Neural cell (in vitro differentiated cells): ENCODE measurements at regions not wholly inside any gene's neighbourhood (a gene's known extent, or its start where the extent isn't known, plus 50 kb on each side); places are given as distances from the start of the nearest gene placed in this dataset.
A peak's percentile ranks its signal among the peaks of the same experiment; 100 is the strongest.

Experiments used
- H2AFZ ChIP-seq: fragments of 200-600, 300-800 bp; sonication (generic), shearing (Covaris generic); 2 replicates; pipeline ENCODE4 v1.6.0; 2014; ENCODE audit warnings: low read depth, mild to moderate bottlenecking, antibody characterized with exemption, low read length, moderate library complexity
- H3F3A ChIP-seq: fragments of 200-600 bp; shearing (Covaris generic); 2 replicates; pipeline ENCODE4 v1.6.1; 2016; ENCODE audit warnings: mild to moderate bottlenecking, moderate library complexity, mixed read lengths, antibody characterized with exemption, low read length; ENCODE audit not compliant: insufficient read depth, poor library complexity, severe bottlenecking
- H3K27ac ChIP-seq: fragments of 200-600, 300-800 bp; sonication (generic), shearing (Covaris generic); 2 replicates; pipeline ENCODE4 v1.5.1; 2014; ENCODE audit warnings: mild to moderate bottlenecking, low read length, moderate library complexity
- H3K27me3 ChIP-seq: fragments of 300-800, 200-600 bp; sonication (generic), shearing (Covaris generic); 2 replicates; pipeline ENCODE4 v1.6.0; 2014; ENCODE audit warnings: mild to moderate bottlenecking, low read depth, low read length, moderate library complexity; ENCODE audit not compliant: insufficient read depth
- H3K36me3 ChIP-seq: fragments of 300-800, 200-600 bp; sonication (generic), shearing (Covaris generic); 2 replicates; pipeline ENCODE4 v1.5.1; 2014; ENCODE audit warnings: mild to moderate bottlenecking, antibody characterized with exemption, low read length, moderate library complexity; ENCODE audit not compliant: insufficient read depth
- H3K4me2 ChIP-seq: fragments of 300-800, 200-600 bp; sonication (generic), shearing (Covaris generic); 2 replicates; pipeline ENCODE4 v1.6.0; 2014; ENCODE audit warnings: mild to moderate bottlenecking, low read length
- H3K4me3 ChIP-seq: fragments of 300-800, 200-600 bp; sonication (generic), shearing (Covaris generic); 2 replicates; pipeline ENCODE4 v1.5.1; 2014; ENCODE audit warnings: mild to moderate bottlenecking, low read length, moderate library complexity
- H3K79me2 ChIP-seq: fragments of 200-600 bp; shearing (Covaris generic); replicated peaks from 2 replicates; pipeline ENCODE4 v1.6.0; 2014; ENCODE audit warnings: mild to moderate bottlenecking, low read length, moderate library complexity; ENCODE audit not compliant: insufficient read depth
- H3K9ac ChIP-seq: fragments of 300-800, 200-600 bp; sonication (generic), shearing (Covaris generic); 2 replicates; pipeline ENCODE4 v1.6.1; 2016; ENCODE audit warnings: mild to moderate bottlenecking, low read length, mixed read lengths
- H3K9me2 ChIP-seq: fragments of 200-600 bp; shearing (Covaris generic); 2 replicates; pipeline ENCODE4 v1.6.1; 2016; ENCODE audit warnings: mild to moderate bottlenecking, low read length, mixed read lengths; ENCODE audit not compliant: insufficient read depth
- H3K9me3 ChIP-seq: fragments of 200-600, 300-800 bp; sonication (generic), shearing (Covaris generic); 2 replicates; pipeline ENCODE4 v1.6.1; 2016; ENCODE audit warnings: mild to moderate bottlenecking, mixed run types, low read length, moderate library complexity, mixed read lengths
- H4K20me1 ChIP-seq: fragments of 200-600 bp; shearing (Covaris generic); 2 replicates; pipeline ENCODE4 v1.6.1; 2016; ENCODE audit warnings: mild to moderate bottlenecking, mixed run types; ENCODE audit not compliant: insufficient read depth
- CTCF ChIP-seq: fragments of 450-650 bp; IDR thresholded peaks from 2 replicates; pipeline ENCODE4 v1.5.1; 2014; ENCODE audit warnings: antibody characterized with exemption, mild to moderate bottlenecking, moderate library complexity; ENCODE audit not compliant: poor library complexity, severe bottlenecking
- EP300 ChIP-seq: fragments of 450-650 bp; conservative IDR thresholded peaks from 2 replicates; pipeline ENCODE4 v1.6.1; 2014; ENCODE audit warnings: antibody characterized with exemption, mild to moderate bottlenecking, moderate library complexity; ENCODE audit not compliant: poor library complexity, severe bottlenecking
- EZH2 ChIP-seq: fragments of 200-600, 300-800 bp; shearing (Covaris generic), sonication (generic); IDR thresholded peaks from 2 replicates; pipeline ENCODE4 v1.6.1; 2014; ENCODE audit warnings: antibody characterized with exemption, low read length, borderline replicate concordance, mild to moderate bottlenecking; ENCODE audit not compliant: insufficient read depth, poor library complexity, severe bottlenecking
- MXI1 ChIP-seq: fragments of 450-650 bp; conservative IDR thresholded peaks from 2 replicates; pipeline ENCODE4 v1.6.1; 2014; ENCODE audit warnings: antibody characterized with exemption, mild to moderate bottlenecking; ENCODE audit not compliant: poor library complexity, severe bottlenecking
- POLR2AphosphoS5 ChIP-seq: IDR thresholded peaks from 2 replicates; pipeline ENCODE4 v1.6.1; 2012
- RAD21 ChIP-seq: fragments of 450-650 bp; conservative IDR thresholded peaks from 2 replicates; pipeline ENCODE4 v1.6.1; 2014; ENCODE audit warnings: antibody characterized with exemption, mild to moderate bottlenecking, moderate library complexity
- REST ChIP-seq: IDR thresholded peaks from 2 replicates; pipeline ENCODE4 v1.6.1; 2012; ENCODE audit warnings: borderline replicate concordance
- SMC3 ChIP-seq: fragments of 450-650 bp; conservative IDR thresholded peaks from 2 replicates; pipeline ENCODE4 v1.6.1; 2014; ENCODE audit warnings: antibody characterized with exemption, mild to moderate bottlenecking, moderate library complexity; ENCODE audit not compliant: poor library complexity
- TAF1 ChIP-seq: IDR thresholded peaks from 2 replicates; pipeline ENCODE4 v1.6.1; 2012; ENCODE audit warnings: low read depth

- Histone ChIP-seq H3K9ac (peak overlapping the region; percentile 24), H3K36me3 (no peaks in the 10 kb centered on the region), H3K27ac (peak overlapping the region; percentile 71), H3K9me2 (no peaks in the 10 kb centered on the region), H2AFZ (no peak overlapping the region), H4K20me1 (no peaks in the 10 kb centered on the region), H3K9me3 (no peaks in the 10 kb centered on the region), H3K4me3 (peak overlapping the region; percentile 8), H3K4me2 (peak overlapping the region; percentile 23), H3K79me2 (no peaks in the 10 kb centered on the region), H3F3A (no peaks in the 10 kb centered on the region), H3K27me3 (no peaks in the 10 kb centered on the region)
- TF ChIP-seq POLR2AphosphoS5 = no peak
- TF ChIP-seq SMC3 = no peak
- no peak for TF ChIP-seq CTCF
- no peak for TF ChIP-seq REST
- TF ChIP-seq EP300 = no peak
- no peak for TF ChIP-seq EZH2
- TF ChIP-seq MXI1 = no peak
- TF ChIP-seq RAD21 = no peak
- no peak for TF ChIP-seq TAF1
Measured at GRCh38 chr2:11941201-11942177, 195.1 kb downstream of the LPIN1 start.

GRCh38 chr2:11942178-11942569, 195.7 kb downstream of the LPIN1 start:
- Histone ChIP-seq H4K20me1 (no peaks in the 10 kb centered on the region), H2AFZ (no peak overlapping the region), H3K9me3 (no peaks in the 10 kb centered on the region), H3K27ac (peak overlapping the region; percentile 71), H3K79me2 (no peaks in the 10 kb centered on the region), H3K4me3 (peak overlapping the region; percentile 8), H3K9ac (peak overlapping the region; percentile 37), H3F3A (no peaks in the 10 kb centered on the region), H3K4me2 (peak overlapping the region; percentile 23), H3K9me2 (no peaks in the 10 kb centered on the region), H3K27me3 (no peaks in the 10 kb centered on the region), H3K36me3 (no peaks in the 10 kb centered on the region)
- TF ChIP-seq POLR2AphosphoS5 = peak; percentile 41
- peak; percentile 65 for TF ChIP-seq REST
- peak; percentile 78 for TF ChIP-seq EP300
- TF ChIP-seq SMC3 = peak; percentile 27
- TF ChIP-seq EZH2 = no peak
- TF ChIP-seq RAD21 = no peak
- TF ChIP-seq CTCF = no peak
- TF ChIP-seq TAF1 = no peak
- no peak for TF ChIP-seq MXI1
